HG02884 (cell line): ENCODE measurements at regions not wholly inside any gene's neighbourhood (a gene's known extent, or its start where the extent isn't known, plus 50 kb on each side); places are given as distances from the start of the nearest gene placed in this dataset.

Experiments
- ATAC-seq: cut with Tn5 transposase; IDR thresholded peaks from one replicate; pipeline ENCODE4 v1.9.1; 2021; ENCODE audit warnings: mild to moderate bottlenecking, moderate library complexity; ENCODE audit not compliant: unreplicated experiment

DNA sequence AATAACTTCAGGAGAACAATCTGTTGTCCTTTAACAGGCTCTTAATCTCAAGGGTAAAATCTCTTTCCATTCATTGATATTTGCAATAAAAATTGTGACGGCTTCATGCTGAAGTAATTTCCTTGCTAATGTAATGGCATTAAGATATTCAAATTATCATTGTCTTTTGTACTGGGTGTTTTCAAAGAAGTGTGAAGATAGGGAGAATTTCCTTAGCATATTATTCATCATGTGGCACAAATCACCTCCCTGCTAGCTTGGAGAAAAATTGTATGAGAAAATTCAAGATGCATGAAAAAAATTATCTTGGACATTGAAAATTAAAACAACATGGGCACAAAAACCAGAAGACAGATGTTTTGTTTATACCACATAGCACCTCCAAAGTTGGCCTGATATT is 63.6 kb upstream of the ARID2 start:
- no peak for ATAC-seq

- no peak for ATAC-seq
Observed at GRCh38 chr12:45666396-45666795, 63.1 kb upstream of the ARID2 start.

GRCh38 chr12:45666816-45667215 is 62.7 kb upstream of the ARID2 start:
- no peak for ATAC-seq

GRCh38 chr12:45667761-45668160 is 61.7 kb upstream of the ARID2 start:
- ATAC-seq, result no peak

DNA sequence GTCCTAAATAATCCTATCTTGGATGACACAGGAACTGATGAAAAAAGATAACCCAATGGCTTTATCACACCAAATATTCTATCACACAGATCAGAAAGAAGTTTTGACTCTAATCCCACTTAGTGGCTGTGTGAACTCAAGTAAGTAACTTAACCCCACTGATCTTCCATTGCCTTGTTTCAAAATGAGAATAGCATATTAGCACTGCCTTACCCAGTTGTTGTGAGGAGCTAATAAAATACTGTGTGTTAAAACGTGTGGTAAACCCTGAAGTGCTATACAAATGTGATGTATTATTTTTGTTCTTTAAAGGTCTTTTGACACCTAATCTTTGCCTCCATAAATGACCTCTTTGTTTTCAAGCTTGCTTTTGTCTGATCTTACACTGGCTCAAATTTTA is 60.9 kb upstream of the ARID2 start:
- ATAC-seq, result peak; percentile 20

- ATAC-seq, result peak; percentile 74
Observed at GRCh38 chr12:45669093-45669492, 60.4 kb upstream of the ARID2 start.

GRCh38 chr12:45669792-45670191 is 59.7 kb upstream of the ARID2 start:
- ATAC-seq, result no peak

DNA sequence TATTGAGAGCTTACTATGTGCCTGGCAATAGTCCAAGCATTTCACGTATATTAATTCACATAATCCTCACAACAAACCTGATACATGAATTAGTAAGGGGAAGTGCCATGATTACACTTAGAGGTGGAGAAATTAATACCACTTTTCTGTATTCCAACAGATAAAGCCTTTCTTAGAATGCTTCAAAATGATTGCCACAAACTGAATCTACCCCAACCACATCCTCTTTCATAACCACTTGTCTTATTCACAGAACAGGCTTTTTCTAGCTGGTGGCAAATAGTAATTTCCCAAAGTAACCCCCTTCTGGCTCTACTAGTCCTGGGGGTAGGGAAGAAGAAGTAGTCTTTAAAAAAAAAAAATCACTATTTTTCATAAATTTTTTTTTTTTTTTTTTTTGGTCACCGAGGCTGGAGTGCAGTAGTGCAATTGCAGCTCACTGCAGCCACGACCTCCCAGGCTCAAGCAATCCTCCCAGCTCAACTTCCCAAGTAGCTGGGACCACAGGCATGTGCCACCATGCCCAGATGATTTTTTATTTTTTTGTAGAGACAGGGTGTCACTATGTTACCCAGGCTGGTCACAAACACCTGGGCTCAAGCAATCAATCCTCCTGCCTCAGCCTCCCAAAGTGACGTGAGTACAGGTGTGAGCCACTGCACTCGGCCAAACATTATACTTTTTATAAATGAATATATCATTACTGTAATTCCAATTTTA is 59.0 kb upstream of the ARID2 start:
- ATAC-seq, result peak; percentile 55

GRCh38 chr12:45671254-45671653 is 58.3 kb upstream of the ARID2 start:
- ATAC-seq, result no peak

DNA sequence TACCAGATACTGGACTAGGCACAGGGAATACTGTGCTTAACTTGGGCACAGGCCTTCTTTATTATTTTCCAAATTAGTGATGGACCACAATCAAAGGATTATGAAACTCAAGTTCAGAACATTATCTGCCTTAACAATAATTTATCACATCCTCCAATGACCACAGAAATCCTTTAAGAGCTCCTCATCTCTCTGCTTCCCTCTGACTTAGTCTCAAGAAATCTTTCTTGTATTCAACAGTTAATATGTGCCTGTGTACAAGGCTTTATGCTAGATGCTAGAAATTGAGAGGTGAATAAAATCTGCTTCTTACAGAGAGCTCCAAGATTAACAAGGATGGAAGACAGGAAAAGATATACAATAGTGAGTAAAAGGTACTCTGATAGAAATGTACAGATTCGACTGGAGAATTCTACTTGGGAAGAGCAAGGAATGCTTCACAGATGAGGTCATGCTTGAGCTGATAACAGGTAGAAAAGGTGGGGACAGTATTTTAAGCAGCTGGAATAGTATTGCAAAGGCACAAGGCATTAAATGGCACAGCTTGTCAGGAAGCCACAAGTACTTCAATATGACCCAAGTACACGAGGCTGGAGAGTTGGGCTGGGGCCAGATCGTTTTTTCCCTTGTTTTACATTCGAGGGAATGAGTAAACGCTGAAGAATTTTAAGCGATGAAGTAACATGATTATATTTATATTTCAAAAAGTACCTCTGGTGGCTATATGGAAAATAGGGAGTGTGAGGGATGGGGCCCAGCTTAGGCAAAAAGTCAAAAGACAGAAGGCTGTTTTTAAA is 55.1 kb upstream of the ARID2 start:
- no peak for ATAC-seq

DNA sequence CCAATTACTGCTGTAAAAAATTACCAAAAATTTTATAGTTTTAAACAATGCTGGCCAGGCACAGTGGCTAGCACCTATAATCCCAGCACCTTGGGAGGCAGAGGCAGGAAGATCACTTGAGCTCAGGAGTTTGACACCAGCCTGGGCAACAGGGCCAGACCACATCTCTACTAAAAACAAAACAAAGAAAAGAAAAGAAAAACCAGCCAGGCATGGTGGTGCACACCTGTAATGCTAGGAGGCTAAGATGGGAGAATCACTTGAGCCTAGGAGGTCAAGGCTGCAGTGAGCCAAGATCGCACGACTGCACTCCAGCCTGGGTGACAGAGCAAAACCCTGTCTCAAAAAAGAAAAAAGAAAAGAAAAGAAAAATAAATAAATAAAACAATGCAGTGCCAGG is 54.0 kb upstream of the ARID2 start:
- ATAC-seq, result no peak
